GM12878 (cell line): ENCODE measurements at regions not wholly inside any gene's neighbourhood (a gene's known extent, or its start where the extent isn't known, plus 50 kb on each side); places are given as distances from the start of the nearest gene placed in this dataset.

Source experiments
- BCL11A ChIP-seq: IDR thresholded peaks from 2 replicates; pipeline ENCODE4 v1.6.1; 2011; ENCODE audit warnings: low read depth, low read length
- BHLHE40 ChIP-seq, 2 experiments: fragments of 450-650 bp in 1 of 2; IDR thresholded peaks; 2 replicates each; pipeline ENCODE4 v1.6.1; 2011 to 2017; ENCODE audit warnings: low read depth in 2 of 2, borderline replicate concordance in 1 of 2, improper control_type of control experiment in 1 of 2, low read length in 1 of 2, mild to moderate bottlenecking in 1 of 2
- E2F4 ChIP-seq: IDR thresholded peaks from 2 replicates; pipeline ENCODE4 v1.6.1; 2012; ENCODE audit warnings: low read depth, low read length, improper control_type of control experiment
- HSF1 ChIP-seq: fragments of 150-350 bp; IDR thresholded peaks from 2 replicates; pipeline ENCODE4 v1.6.1; 2014; ENCODE audit warnings: mild to moderate bottlenecking, low read depth, low read length
- NFIC ChIP-seq: IDR thresholded peaks from 2 replicates; pipeline ENCODE4 v1.6.1; 2012; ENCODE audit warnings: low read depth, mild to moderate bottlenecking, inconsistent platforms, low read length, moderate library complexity
- POLR2AphosphoS5 ChIP-seq: IDR thresholded peaks from 2 replicates; pipeline ENCODE4 v1.6.1; 2011; ENCODE audit warnings: mild to moderate bottlenecking, low read length, inconsistent platforms
- RBBP5 ChIP-seq: fragments of 200-600 bp; sonication (generic); conservative IDR thresholded peaks from 2 replicates; pipeline ENCODE4 v1.6.1; 2016
- SMAD5 ChIP-seq: IDR thresholded peaks from 2 replicates; pipeline ENCODE4 v1.6.1; 2016; ENCODE audit warnings: antibody characterized with exemption, low read depth
- WRNIP1 ChIP-seq: IDR thresholded peaks from 2 replicates; pipeline ENCODE4 v1.6.1; 2011; ENCODE audit warnings: low read depth, low read length, improper control_type of control experiment, borderline replicate concordance
- ZBED1 ChIP-seq: IDR thresholded peaks from 2 replicates; pipeline ENCODE4 v1.6.1; 2016; ENCODE audit warnings: borderline replicate concordance
- ZBTB11 ChIP-seq: fragments of 450-650 bp; formaldehyde crosslinking; IDR thresholded peaks from 2 replicates; pipeline ENCODE4 v1.5.0; 2022; ENCODE audit warnings: mild to moderate bottlenecking, missing genetic modification characterization

GRCh38 chr1:238279694-238280380, 389.1 kb upstream of the ZP4 start (continued):
- TF ChIP-seq POLR2AphosphoS5, result no peak
- no peak for TF ChIP-seq HSF1
- no peak for TF ChIP-seq ZBED1
- TF ChIP-seq E2F4, result no peak
- no peak for TF ChIP-seq BCL11A
- no peak for TF ChIP-seq SMAD5
- no peak for TF ChIP-seq WRNIP1
- no peak for TF ChIP-seq ZBTB11
- TF ChIP-seq RBBP5, result no peak
- no peak for TF ChIP-seq BHLHE40 (IDR thresholded peaks at IDR 0.05; ENCODE audit: borderline replicate concordance in 1 of 2, low read depth in 2 of 2, low read length in 1 of 2)
- no peak for TF ChIP-seq NFIC
